ENCODE measurements at regions not wholly inside any gene's neighbourhood (a gene's known extent, or its start where the extent isn't known, plus 50 kb on each side); places are given as distances from the start of the nearest gene placed in this dataset.

DNA sequence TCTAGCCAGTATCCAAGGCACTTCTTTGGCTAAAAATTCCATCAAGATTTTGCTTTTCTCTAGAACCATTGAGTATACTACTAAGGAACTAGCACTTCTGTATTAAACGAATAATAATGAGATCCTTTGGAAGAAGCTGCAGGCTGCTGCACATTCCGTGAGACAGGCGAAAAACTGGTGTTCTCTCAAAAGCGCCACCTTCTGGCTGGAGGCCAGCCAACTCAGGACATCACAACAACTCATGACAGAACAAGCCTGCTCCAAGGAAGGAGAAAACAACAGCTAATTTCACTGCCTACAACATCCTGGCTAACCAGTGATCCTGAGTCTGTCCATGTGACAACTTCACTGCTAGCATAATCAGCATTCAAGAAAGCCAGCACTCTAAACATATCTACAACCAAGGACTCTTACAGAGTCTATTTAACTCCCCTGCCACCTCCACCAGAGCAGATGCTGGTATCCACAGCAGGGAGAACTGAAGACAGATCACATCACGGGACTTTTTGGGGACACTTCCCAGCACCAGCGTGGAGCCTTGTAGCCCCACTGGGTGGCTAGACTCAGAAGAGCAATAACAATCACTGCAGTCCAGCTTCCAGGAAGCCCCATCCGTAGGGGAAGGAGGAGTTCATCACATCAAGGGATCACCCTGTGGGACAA, 150.5 kb downstream of the YTHDC2 start:
- Mint-ChIP-seq H3K4me3 (no peak overlapping the region), H3K27me3 (ENCODE audit: insufficient read depth, low read depth, poor library complexity) (no peaks in the 10 kb centered on the region), H3K9me3 (peaks cover 7% of the 10 kb centered on the region; the same call in 1 of the 3 replicates), H3K4me1 (peaks cover 4% of the 10 kb centered on the region; the same call in 2 of the 3 replicates), H3K36me3 (ENCODE audit: low read depth) (peaks cover 2% of the 10 kb centered on the region; the same call in 1 of the 3 replicates), H3K27ac (peak overlapping the region; percentile 22; the same call in 1 of the 2 replicates)
- Histone ChIP-seq H3K27ac (ENCODE audit: low read depth) (no peak overlapping the region), H3K27me3 (ENCODE audit: insufficient read depth) (no peaks in the 10 kb centered on the region), H4K20me1 (replicated peaks; ENCODE audit: insufficient read depth) (no peaks in the 10 kb centered on the region), H3K4me2 (no peak overlapping the region), H3F3A (replicated peaks; ENCODE audit: low read depth) (no peaks in the 10 kb centered on the region), H3K79me2 (replicated peaks; ENCODE audit: insufficient read depth) (no peaks in the 10 kb centered on the region), H2AFZ (peak overlapping the region; percentile 72; the same call in 1 of the 2 replicates), H3K4me3 (no peak overlapping the region), H3K9me2 (ENCODE audit: insufficient read depth) (peaks cover 3% of the 10 kb centered on the region; the same call in 1 of the 2 replicates), H3K36me3 (ENCODE audit: insufficient read depth) (no peaks in the 10 kb centered on the region), H3K4me1 (ENCODE audit: insufficient read depth) (no peaks in the 10 kb centered on the region)
- TF ChIP-seq POLR2AphosphoS5 (IDR thresholded peaks at IDR 0.05; ENCODE audit: low read depth): no peak
- TF ChIP-seq CREB1 (CRISPR knock-in tag; IDR thresholded peaks at IDR 0.05; ENCODE audit: low read depth): no peak
- no peak for TF ChIP-seq EZH2phosphoT487 (IDR thresholded peaks at IDR 0.05; ENCODE audit: unreplicated experiment)
- no peak for TF ChIP-seq REST (IDR thresholded peaks at IDR 0.05; ENCODE audit: unreplicated experiment)
- no peak for TF ChIP-seq ZNF114 (CRISPR knock-in tag; IDR thresholded peaks at IDR 0.05)
- no peak for TF ChIP-seq NANOG (IDR thresholded peaks at IDR 0.05; ENCODE audit: borderline replicate concordance)
- TF ChIP-seq CTCF (conservative IDR thresholded peaks at IDR 0.05; ENCODE audit: low read depth in 2 of 2): peak; percentile 87 to 88
- ATAC-seq (peak; percentile 88), DNase-seq (ENCODE audit: low spot score) (peak; percentile 82)

DNA sequence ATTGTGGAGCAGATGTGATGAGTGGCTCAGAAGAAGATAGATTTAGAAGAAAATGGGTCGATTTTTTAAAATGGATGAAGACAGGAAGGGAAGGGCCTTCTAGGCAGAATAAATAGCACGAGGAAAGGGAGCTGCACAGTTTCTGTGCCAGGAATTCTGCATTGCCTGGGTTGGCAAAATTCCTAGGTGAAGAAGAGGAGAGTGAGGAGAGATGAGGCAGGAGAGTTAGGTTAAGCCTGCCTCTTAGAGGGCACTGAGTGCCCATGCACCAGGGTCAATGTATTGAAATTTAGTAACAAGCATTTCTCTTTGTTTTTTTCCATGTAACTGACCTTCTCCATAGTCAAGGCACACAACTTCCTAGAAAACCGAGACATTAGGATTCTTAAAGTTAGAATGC, 159.5 kb downstream of the YTHDC2 start:
- H3K4me1 Mint-ChIP-seq: peaks cover 7% of the 10 kb centered on the region
- H3K4me1 ChIP-seq (ENCODE audit: insufficient read depth): 0 out of 2 replicates have a peak, but pooled peaks cover 3% of the 10 kb centered on the region
- H3K36me3 Mint-ChIP-seq (ENCODE audit: low read depth): peaks cover 30% of the 10 kb centered on the region; the same call in 2 of the 3 replicates
- H3K79me2 ChIP-seq (replicated peaks; ENCODE audit: insufficient read depth): no peaks in the 10 kb centered on the region
- no peaks in the 10 kb centered on the region for H4K20me1 ChIP-seq (replicated peaks; ENCODE audit: insufficient read depth)
- no peak for DNase-seq (ENCODE audit: low spot score)
- H3F3A ChIP-seq (replicated peaks; ENCODE audit: low read depth): no peaks in the 10 kb centered on the region
- H2AFZ ChIP-seq: no peak overlapping the region
- no peak overlapping the region for H3K27ac Mint-ChIP-seq
- H3K4me3 Mint-ChIP-seq: no peak overlapping the region
- TF ChIP-seq ZNF331 (CRISPR knock-in tag; IDR thresholded peaks at IDR 0.05; ENCODE audit: low read depth) (no peak), EZH2phosphoT487 (IDR thresholded peaks at IDR 0.05; ENCODE audit: unreplicated experiment) (no peak), STAT1 (IDR thresholded peaks at IDR 0.05; ENCODE audit: unreplicated experiment) (no peak), CTCF (conservative IDR thresholded peaks at IDR 0.05; ENCODE audit: low read depth in 2 of 2) (no peak), NANOG (IDR thresholded peaks at IDR 0.05; ENCODE audit: borderline replicate concordance) (no peak), JUNB (IDR thresholded peaks at IDR 0.05; ENCODE audit: unreplicated experiment) (no peak), EZH2 (IDR thresholded peaks at IDR 0.05; ENCODE audit: low read depth, unreplicated experiment) (no peak)
- H3K27ac ChIP-seq (ENCODE audit: low read depth): no peak overlapping the region
- peaks cover 41% of the 10 kb centered on the region for H3K9me3 Mint-ChIP-seq
- H3K27me3 Mint-ChIP-seq (ENCODE audit: insufficient read depth, low read depth, poor library complexity): peaks cover 2% of the 10 kb centered on the region
- H3K4me2 ChIP-seq: no peak overlapping the region
- H3K9me2 ChIP-seq (ENCODE audit: insufficient read depth): 0 out of 2 replicates have a peak, but pooled peaks cover 4% of the 10 kb centered on the region
- H3K36me3 ChIP-seq (ENCODE audit: insufficient read depth): peaks cover 14% of the 10 kb centered on the region
- no peak overlapping the region for H3K4me3 ChIP-seq
- no peaks in the 10 kb centered on the region for H3K27me3 ChIP-seq (ENCODE audit: insufficient read depth)
- ATAC-seq: no peak
